ENCODE measurements at regions not wholly inside any gene's neighbourhood (a gene's known extent, or its start where the extent isn't known, plus 50 kb on each side); places are given as distances from the start of the nearest gene placed in this dataset.

- TF ChIP-seq EZH2 (optimal IDR thresholded peaks at IDR 0.05; ENCODE audit: low read depth, low read length) (no peak), CTCF (IDR thresholded peaks at IDR 0.05; ENCODE audit: low read length) (no peak)
Measured at GRCh38 chr9:129290606-129291005, 112.5 kb upstream of the IER5L start.

All from MM.1S (cell line).